Stimulated activated CD8-positive, alpha-beta memory T cell treated with anti-CD3 and anti-CD28 coated beads, Interleukin-7, amount 100 ng/mL, for 1 hour (primary cell): ENCODE measurements at regions not wholly inside any gene's neighbourhood (a gene's known extent, or its start where the extent isn't known, plus 50 kb on each side); places are given as distances from the start of the nearest gene placed in this dataset.
"Not testable (repeated sequence)": the region's sequence is repeated elsewhere in the genome, so short reads cannot be mapped to it uniquely, and the experiment has no call there.

Experiments used
- DNase-seq, 2 donors: peaks; one replicate each; pipeline ENCODE4 v3.0.0-alpha.2; 2020; ENCODE audit warnings: low read depth in 2 of 2

- DNase-seq, result no peak
These were observed 241.4 kb downstream of the TTC8 start for GRCh38 chr14:89065879-89066278.

GRCh38 chr14:89067293-89067972, 243.0 kb downstream of the TTC8 start:
- DNase-seq, result no peak

GRCh38 chr14:89078021-89078795, 253.8 kb downstream of the TTC8 start:
- DNase-seq, result no peak

GRCh38 chr14:89085231-89085731, 260.8 kb downstream of the TTC8 start:
- DNase-seq, result no peak

GRCh38 chr14:89085737-89086382, 261.4 kb downstream of the TTC8 start:
- DNase-seq, result no peak

- DNase-seq, result no peak
These were observed 264.1 kb downstream of the TTC8 start for GRCh38 chr14:89088530-89088929.

- DNase-seq, result no peak
These were observed 264.9 kb downstream of the TTC8 start for GRCh38 chr14:89089330-89089729.

GRCh38 chr14:89091781-89092180, 267.3 kb downstream of the TTC8 start:
- no peak for DNase-seq

- no peak for DNase-seq
These were observed 268.8 kb downstream of the TTC8 start for GRCh38 chr14:89093083-89093730.

- no peak for DNase-seq
These were observed 270.6 kb downstream of the TTC8 start for GRCh38 chr14:89095036-89095435.

- no peak for DNase-seq
These were observed 272.5 kb downstream of the TTC8 start for GRCh38 chr14:89096946-89097345.

- no peak for DNase-seq
These were observed 273.8 kb downstream of the TTC8 start for GRCh38 chr14:89098254-89098653.

- DNase-seq, result not testable (repeated sequence)
These were observed 279.8 kb downstream of the TTC8 start for GRCh38 chr14:89104171-89104817.

- DNase-seq, result not testable (repeated sequence)
These were observed 280.4 kb downstream of the TTC8 start for GRCh38 chr14:89104861-89105260.
